ENCODE measurements at regions not wholly inside any gene's neighbourhood (a gene's known extent, or its start where the extent isn't known, plus 50 kb on each side); places are given as distances from the start of the nearest gene placed in this dataset.
"Not testable (repeated sequence)": the region's sequence is repeated elsewhere in the genome, so short reads cannot be mapped to it uniquely, and the experiment has no call there.

GRCh38 chr4:33948921-33949320 is 2295.4 kb downstream of the ARAP2 start (continued):
- TF ChIP-seq SP1 (IDR thresholded peaks at IDR 0.05; ENCODE audit: low read depth), result no peak
- TF ChIP-seq ELF1 (IDR thresholded peaks at IDR 0.05; ENCODE audit: borderline replicate concordance, low read depth), result no peak
- no peak for TF ChIP-seq TCF7L2 (IDR thresholded peaks at IDR 0.05; ENCODE audit: borderline replicate concordance, extremely low read depth, insufficient read depth, insufficient read length)

- H3K9me2 ChIP-seq (ENCODE audit: insufficient read depth); H3K27me3 ChIP-seq (ENCODE audit: insufficient read depth, low read length); H3K79me2 ChIP-seq (ENCODE audit: insufficient read depth, low read length); intact Hi-C loops (cut with micrococcal nuclease); BruUV-seq (replicated peaks); H2AFZ ChIP-seq (ENCODE audit: low read depth, low read length, poor library complexity, severe bottlenecking); H4K20me1 ChIP-seq (ENCODE audit: insufficient read depth); H3K36me3 ChIP-seq (ENCODE audit: control insufficient read depth in 1 of 2, insufficient read depth in 2 of 2, low read length in 2 of 2); DNase-seq (ENCODE audit: low read depth, low spot score); H3K4me1 ChIP-seq (ENCODE audit: control insufficient read depth in 1 of 2, insufficient read depth in 2 of 2, low read length in 2 of 2); RAD21 ChIA-PET (ENCODE audit: low non-redundant PET in 1 of 2, low total read pairs in 2 of 2, uncharacterized antibody in 2 of 2, unreplicated experiment in 2 of 2); CTCF ChIA-PET; H3K4me3 ChIP-seq (replicated peaks in 1 of 2; ENCODE audit: low read depth in 1 of 2, low read length in 2 of 2); H3K27ac ChIP-seq (ENCODE audit: low read depth, low read length); H3K9ac ChIP-seq (ENCODE audit: low read length); H3K9me3 ChIP-seq (ENCODE audit: control insufficient read depth in 1 of 2, insufficient read depth in 1 of 2, low read depth in 1 of 2, low read length in 2 of 2); POLR2A ChIA-PET; ATAC-seq; H3K4me2 ChIP-seq (ENCODE audit: low read length): not testable (repeated sequence)
Measured at GRCh38 chr4:33953848-33954247, 2290.5 kb downstream of the ARAP2 start.

DNA sequence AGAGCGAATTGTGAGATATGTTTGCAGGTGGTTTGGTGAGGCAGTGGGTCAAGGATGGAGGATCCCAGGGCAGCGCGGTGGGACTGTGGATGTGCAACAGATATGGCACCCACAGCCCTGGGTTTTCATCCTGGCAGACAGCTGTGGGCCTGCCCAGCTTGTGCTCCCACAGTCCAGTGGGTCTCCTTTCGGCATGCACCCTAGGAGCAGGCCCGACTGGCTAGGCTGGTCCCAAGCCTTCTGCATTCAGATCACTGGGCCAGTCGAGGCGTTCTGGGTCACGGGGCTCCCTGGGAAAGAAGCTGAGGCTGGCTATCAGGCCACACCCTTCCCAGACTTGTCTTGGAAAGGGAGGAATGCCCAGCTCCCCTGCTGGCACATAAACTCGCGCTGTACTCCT is 2289.6 kb downstream of the ARAP2 start:
- BruUV-seq (replicated peaks), result no TSS peak
- ChIA-PET POLR2A (no interaction called here), CTCF (no interaction called here), RAD21 (ENCODE audit: low non-redundant PET in 1 of 2, low total read pairs in 2 of 2, uncharacterized antibody in 2 of 2, unreplicated experiment in 2 of 2) (no interaction called here)
- H4K20me1 ChIP-seq (ENCODE audit: insufficient read depth), result no peaks in the 10 kb centered on the region
- H3K9me2 ChIP-seq (ENCODE audit: insufficient read depth), result no peaks in the 10 kb centered on the region
- H3K36me3 ChIP-seq (ENCODE audit: control insufficient read depth in 1 of 2, insufficient read depth in 2 of 2, low read length in 2 of 2), result no peaks in the 10 kb centered on the region
- H3K9ac ChIP-seq (ENCODE audit: low read length), result no peak overlapping the region
- ATAC-seq (no peak), DNase-seq (ENCODE audit: low read depth, low spot score) (no peak)
- H3K4me1 ChIP-seq (ENCODE audit: control insufficient read depth in 1 of 2, insufficient read depth in 2 of 2, low read length in 2 of 2), result no peaks in the 10 kb centered on the region
- TF ChIP-seq TCF7L2 (IDR thresholded peaks at IDR 0.05; ENCODE audit: borderline replicate concordance, extremely low read depth, insufficient read depth, insufficient read length) (no peak), EGR1 (IDR thresholded peaks at IDR 0.05; ENCODE audit: low read depth) (no peak)
- TF ChIP-seq, protein P1, sequence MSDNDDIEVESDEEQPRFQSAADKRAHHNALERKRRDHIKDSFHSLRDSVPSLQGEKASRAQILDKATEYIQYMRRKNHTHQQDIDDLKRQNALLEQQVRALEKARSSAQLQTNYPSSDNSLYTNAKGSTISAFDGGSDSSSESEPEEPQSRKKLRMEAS (IDR thresholded peaks at IDR 0.05), result no peak
- H3K9me3 ChIP-seq (ENCODE audit: control insufficient read depth in 1 of 2, insufficient read depth in 1 of 2, low read depth in 1 of 2, low read length in 2 of 2), result no peaks in the 10 kb centered on the region
- H3K27ac ChIP-seq (ENCODE audit: low read depth, low read length), result no peak overlapping the region
- intact Hi-C loops (cut with micrococcal nuclease), result no loop called here
- H3K79me2 ChIP-seq (ENCODE audit: insufficient read depth, low read length), result no peaks in the 10 kb centered on the region
- no peak overlapping the region for H3K4me2 ChIP-seq (ENCODE audit: low read length)
- H2AFZ ChIP-seq (ENCODE audit: low read depth, low read length, poor library complexity, severe bottlenecking), result no peak overlapping the region
- no peaks in the 10 kb centered on the region for H3K27me3 ChIP-seq (ENCODE audit: insufficient read depth, low read length)
- H3K4me3 ChIP-seq (replicated peaks in 1 of 2; ENCODE audit: low read depth in 1 of 2, low read length in 2 of 2), result no peak overlapping the region

All from HCT116 (cell line).